GM03348 (cell line): ENCODE measurements at regions not wholly inside any gene's neighbourhood (a gene's known extent, or its start where the extent isn't known, plus 50 kb on each side); places are given as distances from the start of the nearest gene placed in this dataset.
"Not testable (repeated sequence)": the region's sequence is repeated elsewhere in the genome, so short reads cannot be mapped to it uniquely, and the experiment has no call there.

Experiments used
- DNase-seq: peaks from one replicate; pipeline ENCODE4 v3.0.0; 2012; ENCODE audit warnings: low spot score

DNA sequence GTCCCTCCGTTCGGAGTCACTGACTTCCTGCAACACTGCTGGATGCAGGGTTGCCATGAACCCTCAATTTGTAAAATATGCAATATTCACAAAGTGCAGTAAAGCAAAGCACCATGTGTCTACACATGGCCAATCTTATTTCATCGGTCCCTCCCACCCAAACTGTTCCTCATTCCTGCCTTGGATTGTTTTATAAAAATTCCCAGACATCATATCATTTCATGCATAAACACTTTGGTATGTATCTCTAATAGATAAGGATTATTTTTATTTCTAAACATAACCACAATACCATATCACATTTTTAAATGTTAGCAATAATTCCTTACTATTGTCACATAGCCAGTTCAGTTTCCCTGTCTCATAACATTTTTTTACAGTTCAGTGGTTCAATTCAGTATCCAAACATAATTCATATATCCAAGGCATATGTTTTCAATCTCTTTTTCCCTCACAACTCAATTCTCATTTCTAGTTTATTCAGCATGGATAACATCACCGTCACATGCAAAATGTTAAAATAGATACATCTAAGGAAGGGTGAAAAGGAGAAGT lies 82.0 kb upstream of the PCAT7 start:
- DNase-seq = peak; percentile 16

DNA sequence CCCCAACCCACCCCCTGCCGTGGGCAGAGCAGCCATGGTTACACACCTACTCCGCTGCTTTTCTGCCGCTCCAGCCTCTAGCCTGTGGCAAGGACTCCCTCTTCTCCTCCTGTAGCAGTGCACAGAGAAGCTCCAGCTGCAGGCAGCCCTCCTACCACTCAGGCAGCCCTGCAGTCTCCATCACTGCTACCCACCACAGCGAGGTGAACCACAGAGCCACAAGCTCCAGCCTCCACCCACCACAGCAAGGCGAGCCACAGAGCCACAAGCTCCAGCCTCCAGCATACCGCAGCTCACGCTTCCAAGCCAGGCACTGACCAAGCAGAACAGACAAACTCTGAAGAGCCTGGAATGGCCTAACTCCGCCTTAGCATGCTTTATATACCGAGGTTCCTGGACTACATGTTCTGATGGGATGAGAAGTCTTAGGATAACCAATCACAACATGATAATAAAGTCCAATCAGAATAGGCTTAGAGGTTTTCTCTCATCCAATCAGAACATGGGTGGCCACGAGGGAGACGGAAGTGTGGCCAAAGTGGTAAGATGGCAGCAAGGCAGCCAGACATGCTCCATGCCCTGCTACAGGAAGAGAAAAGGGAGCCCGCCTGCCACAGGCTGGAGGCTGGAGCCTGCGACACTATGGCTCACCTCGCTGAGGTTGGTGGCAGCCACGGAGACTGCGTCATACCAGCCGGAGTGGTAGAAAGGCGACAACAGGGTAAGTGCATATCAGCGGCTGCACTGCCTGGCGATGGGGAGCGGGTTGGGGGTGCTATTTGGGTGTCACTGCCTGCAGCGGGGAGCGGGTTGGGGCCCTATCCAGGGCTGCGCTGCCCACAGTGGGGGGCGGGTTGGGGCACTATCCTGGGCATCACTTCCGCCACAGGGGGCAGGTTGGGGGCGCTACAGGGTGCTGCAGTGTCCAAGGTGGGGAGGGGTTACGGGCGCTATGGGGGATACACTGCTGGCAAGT lies 75.8 kb upstream of the PCAT7 start:
- DNase-seq = no peak

DNA sequence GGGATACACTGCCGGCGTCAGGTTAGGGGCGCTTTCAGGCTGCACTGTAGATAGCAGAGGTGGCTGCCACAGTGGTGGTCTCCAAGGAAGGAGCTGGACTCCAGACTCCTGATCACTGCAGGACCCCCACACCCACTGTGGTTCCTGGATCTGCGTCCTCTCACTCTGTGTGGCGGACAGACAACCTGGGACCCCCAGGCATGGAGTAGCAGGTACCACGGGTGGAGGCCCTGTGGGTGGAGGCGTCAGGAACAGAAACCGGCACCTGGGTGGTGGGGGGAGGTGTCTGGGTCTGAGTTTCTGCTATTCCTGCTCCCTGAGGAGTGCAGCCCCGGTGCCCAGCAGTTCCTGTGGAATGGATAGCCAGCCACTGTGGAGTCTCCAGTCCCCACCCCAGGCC lies 75.1 kb upstream of the PCAT7 start:
- no peak for DNase-seq

DNA sequence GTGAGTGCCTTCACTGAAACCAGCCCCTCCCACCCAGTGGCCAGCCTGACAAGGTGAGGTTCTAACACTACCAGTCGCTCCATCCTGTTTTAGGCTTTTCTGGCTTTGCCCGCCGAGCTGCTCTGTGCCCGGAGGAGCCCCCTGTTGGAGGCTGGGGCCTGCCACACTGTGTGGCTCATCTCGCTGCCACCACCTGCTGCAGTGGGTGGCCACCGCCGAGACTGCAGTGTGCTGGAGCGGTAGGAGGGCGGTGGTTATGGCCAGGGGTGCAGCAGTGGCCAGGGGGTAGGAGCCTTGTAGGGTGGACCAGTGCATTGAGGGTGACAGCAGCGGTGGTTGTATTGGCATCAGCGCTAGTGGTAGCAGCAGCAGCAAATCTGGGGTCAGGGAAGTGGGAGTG lies 74.7 kb upstream of the PCAT7 start:
- DNase-seq = no peak

DNA sequence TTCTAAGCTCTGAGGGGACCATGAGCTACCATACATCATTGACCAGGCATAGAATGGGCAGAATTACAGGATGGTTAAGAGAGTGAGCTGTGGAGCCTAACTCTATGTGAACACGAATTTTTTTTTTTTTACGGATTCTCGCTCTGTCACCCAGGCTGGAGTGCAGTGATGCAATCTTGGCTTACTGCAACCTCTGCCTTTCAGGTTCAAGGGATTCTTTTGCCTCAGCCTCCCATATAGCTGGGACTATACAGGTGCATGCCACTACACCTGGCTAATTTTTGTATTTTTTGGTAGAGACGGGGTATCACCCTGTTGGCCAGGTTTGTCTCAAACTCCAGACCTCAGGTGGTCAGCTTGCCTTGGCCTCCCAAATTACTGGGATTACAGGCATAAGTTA lies 72.8 kb upstream of the PCAT7 start:
- DNase-seq = no peak

DNA sequence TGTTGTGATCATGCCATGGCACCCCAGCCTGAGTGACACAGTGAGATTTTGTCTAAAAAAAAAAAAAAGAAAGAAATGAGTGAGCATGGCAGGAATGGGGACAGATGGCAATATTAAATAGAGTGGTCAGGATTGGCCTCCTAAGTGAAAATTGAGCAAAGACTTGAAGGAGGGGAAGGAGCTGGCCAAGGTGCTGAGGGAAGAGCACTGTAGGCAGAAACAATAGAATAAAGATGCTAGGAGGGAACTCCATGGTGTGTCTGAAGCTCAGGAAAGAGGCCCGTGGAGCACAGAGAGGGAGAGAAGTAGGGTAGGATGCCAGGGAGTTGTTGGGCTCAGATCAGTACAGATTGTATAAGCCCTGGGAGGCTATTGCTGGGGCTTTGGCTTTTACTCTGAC lies 64.4 kb upstream of the PCAT7 start:
- DNase-seq = no peak

DNA sequence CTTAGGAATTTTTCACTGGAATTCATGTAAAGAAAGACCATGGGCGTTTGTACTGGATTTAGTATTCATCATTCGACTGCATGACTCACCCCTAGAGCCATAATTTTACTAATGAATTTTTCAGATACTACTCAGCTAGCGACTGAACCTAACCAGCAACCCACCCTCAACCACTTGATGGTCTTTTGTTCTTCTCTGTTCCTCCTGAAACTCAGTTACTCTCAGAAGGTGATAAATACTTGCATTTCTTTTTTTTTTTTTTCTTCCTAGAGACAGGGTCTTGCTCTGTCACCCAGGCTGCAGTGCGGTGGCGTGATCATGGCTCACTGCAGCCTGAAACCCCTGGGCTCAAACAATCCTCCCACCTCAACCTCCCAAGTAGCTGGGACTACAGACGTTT lies 62.8 kb upstream of the PCAT7 start:
- DNase-seq = not testable (repeated sequence)

DNA sequence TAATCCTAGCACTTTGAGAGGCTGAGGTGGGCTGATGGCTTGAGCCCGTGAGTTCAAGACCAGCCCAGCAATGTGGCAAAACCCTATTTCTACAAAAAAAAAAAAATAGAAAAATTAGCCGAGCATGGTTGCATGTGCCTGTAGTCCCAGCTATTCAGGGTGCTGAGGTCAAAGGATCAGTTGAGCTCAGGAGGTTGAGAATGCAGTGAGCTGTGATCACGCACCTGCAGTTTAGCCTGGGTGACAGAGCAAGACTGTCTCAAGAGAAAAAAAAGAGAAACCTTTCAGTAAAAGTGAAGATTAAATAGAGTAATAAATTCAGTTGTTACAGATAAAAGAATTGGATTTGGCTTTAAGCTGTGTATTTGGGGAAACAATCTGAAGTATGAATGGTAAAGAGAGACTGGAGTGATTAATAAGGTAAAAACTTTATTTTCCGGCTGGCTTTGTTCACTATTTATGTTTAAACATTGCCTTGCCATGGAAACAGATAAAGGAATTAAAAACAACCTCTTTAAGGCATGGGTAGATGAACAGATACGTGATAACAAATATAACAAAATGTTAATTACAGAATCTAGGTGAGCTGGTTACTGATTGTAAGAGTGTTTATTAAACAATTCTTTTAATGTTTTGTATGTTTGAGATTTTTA lies 56.0 kb upstream of the PCAT7 start:
- DNase-seq = no peak

DNA sequence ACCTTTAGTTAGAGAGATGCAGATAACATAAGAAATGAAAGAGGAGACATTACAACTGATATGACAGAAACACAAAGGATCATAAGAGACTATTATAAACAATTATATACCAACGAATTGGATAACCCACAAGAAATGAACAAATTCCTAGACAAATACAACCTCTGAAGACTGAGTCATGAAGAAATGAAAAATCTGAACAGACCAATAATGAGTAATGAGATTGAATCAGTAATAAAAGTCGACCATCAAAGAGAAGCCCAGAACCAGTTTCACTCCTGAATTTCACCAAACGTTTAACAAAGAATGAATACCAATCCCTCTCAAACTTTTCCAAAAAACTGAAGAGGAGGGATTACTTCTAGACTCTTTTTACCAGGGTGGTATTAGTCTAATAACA lies 50.5 kb upstream of the PCAT7 start:
- DNase-seq = no peak
